ENCODE measurements at regions not wholly inside any gene's neighbourhood (a gene's known extent, or its start where the extent isn't known, plus 50 kb on each side); places are given as distances from the start of the nearest gene placed in this dataset.

- no peak for TF ChIP-seq POLR2AphosphoS5 (IDR thresholded peaks at IDR 0.05; ENCODE audit: low read depth, low read length)
- TF ChIP-seq TAF1 (IDR thresholded peaks at IDR 0.05; ENCODE audit: low read depth, low read length): no peak
- no peak for TF ChIP-seq POLR2A (IDR thresholded peaks at IDR 0.05; ENCODE audit: low read depth, low read length)
- TF ChIP-seq SPI1 (IDR thresholded peaks at IDR 0.05; ENCODE audit: low read depth, low read length): no peak
- no peak for TF ChIP-seq POU2F2 (IDR thresholded peaks at IDR 0.05; ENCODE audit: low read depth, low read length)
Measured at GRCh38 chr3:135848051-135848450, 117.5 kb upstream of the PPP2R3A start.

Measured in GM12891 (cell line).